GM12892 (cell line): ENCODE measurements at regions not wholly inside any gene's neighbourhood (a gene's known extent, or its start where the extent isn't known, plus 50 kb on each side); places are given as distances from the start of the nearest gene placed in this dataset.
"Not testable (repeated sequence)": the region's sequence is repeated elsewhere in the genome, so short reads cannot be mapped to it uniquely, and the experiment has no call there.

Experiments used
- DNase-seq: peaks from one replicate; pipeline ENCODE4 v3.0.0; 2011; ENCODE audit not compliant: insufficient read length
- FAIRE-seq: peaks from 2 replicates; lab custom pipeline; 2011; peaks lifted over from hg19 to GRCh38; lab: Jason Lieb, UNC
- POLR2A ChIP-seq: IDR thresholded peaks from 2 replicates; pipeline ENCODE4 v1.6.1; 2011; ENCODE audit warnings: low read depth, low read length, control low read depth
- POLR2AphosphoS5 ChIP-seq: IDR thresholded peaks from 2 replicates; pipeline ENCODE4 v1.6.1; 2011; ENCODE audit warnings: low read depth, low read length, control low read depth
- TAF1 ChIP-seq: IDR thresholded peaks from 2 replicates; pipeline ENCODE4 v1.6.1; 2011; ENCODE audit warnings: low read depth, mild to moderate bottlenecking, control low read depth, low read length, borderline replicate concordance

DNA sequence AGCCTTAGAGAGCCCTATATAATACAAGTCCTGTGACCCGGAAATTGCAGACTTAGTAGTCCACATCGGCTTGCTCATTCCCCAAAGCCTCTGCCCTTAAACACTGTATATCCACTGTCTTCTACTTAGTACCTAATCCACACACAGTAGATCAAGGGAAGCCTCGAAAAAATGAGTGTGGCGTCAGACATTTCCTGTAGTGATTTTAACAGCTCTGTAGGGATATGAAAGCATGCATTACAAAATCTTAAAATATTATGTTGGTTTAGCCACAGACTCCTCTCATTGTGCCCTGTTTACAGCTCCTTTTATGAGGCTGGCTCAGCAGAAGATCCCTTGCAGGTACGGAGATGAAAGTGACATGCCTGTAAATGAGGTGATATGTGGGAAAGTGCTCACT, 416.3 kb downstream of the LIG4 start:
- TF ChIP-seq POLR2AphosphoS5, result no peak
- TF ChIP-seq POLR2A, result no peak
- TF ChIP-seq TAF1, result no peak
- no peak for DNase-seq
- no peak for FAIRE-seq

DNA sequence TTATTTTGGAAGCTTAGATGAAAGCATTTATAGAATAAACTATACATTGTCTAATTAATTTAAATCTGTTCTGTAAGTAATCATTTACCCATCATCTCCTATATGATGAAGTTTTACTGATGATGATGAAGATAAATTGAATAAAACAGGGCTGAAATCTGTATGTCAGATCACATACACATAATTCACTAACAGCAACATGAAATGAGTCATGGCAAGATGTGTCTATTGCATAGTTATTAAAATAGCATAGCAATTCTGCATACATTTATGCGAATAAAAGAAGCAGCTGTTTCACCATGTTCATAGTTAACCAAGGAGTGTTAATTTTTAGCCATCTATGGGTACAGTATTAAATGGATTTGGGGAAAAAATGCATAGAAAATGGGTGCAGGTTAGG, 424.9 kb downstream of the LIG4 start:
- FAIRE-seq, result no peak
- no peak for DNase-seq
- no peak for TF ChIP-seq POLR2AphosphoS5
- TF ChIP-seq POLR2A, result no peak
- no peak for TF ChIP-seq TAF1

- TF ChIP-seq POLR2A, result no peak
- no peak for TF ChIP-seq POLR2AphosphoS5
- TF ChIP-seq TAF1, result no peak
- DNase-seq (no peak), FAIRE-seq (no peak)
These were observed 426.7 kb downstream of the LIG4 start for GRCh38 chr13:107788464-107789165.

DNA sequence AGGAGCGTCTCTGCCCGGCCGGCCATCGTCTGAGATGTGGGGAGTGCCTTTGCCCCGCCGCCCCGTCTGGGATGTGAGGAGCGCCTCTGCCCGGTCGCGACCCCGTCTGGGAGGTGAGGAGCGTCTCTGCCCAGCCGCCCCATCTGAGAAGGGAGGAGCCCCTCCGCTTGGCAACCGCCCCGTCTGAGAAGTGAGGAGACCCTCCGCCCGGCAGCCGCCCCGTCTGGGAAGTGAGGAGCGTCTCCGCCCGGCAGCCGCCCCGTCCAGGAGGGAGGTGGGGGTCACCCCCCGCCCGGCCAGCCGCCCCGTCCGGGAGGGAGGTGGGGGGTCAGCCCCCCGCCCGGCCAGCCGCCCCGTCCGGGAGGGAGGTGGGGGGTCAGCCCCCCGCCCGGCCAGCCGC, 432.7 kb downstream of the LIG4 start:
- DNase-seq, FAIRE-seq: not testable (repeated sequence)

DNA sequence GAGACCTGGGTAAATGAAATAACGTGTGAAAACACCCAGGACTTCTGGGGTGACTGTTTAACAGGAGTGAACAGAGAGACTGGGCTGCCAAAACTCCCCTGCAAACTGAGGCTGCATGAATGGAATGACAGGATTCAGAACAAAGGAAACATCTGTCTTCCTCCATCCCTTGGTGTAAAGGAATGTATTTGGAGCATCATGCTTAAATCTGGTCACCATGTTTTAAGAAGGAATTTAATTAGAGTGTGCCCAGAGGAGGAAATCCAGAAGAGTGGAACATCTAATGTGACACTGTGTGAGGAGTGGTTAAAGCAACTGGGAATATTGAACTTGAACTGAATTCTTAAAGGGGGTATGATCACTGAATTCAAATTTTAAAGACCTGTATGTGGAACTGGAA, 437.2 kb downstream of the LIG4 start:
- FAIRE-seq, result no peak
- TF ChIP-seq POLR2AphosphoS5 (no peak), POLR2A (no peak), TAF1 (no peak)
- no peak for DNase-seq

GRCh38 chr13:107770541-107770940, 444.8 kb downstream of the LIG4 start:
- TF ChIP-seq TAF1 (no peak), POLR2A (no peak), POLR2AphosphoS5 (no peak)
- FAIRE-seq, result no peak
- no peak for DNase-seq

GRCh38 chr13:107767119-107767518, 448.2 kb downstream of the LIG4 start:
- FAIRE-seq (no peak), DNase-seq (no peak)
- TF ChIP-seq POLR2A (no peak), POLR2AphosphoS5 (no peak), TAF1 (no peak)

DNA sequence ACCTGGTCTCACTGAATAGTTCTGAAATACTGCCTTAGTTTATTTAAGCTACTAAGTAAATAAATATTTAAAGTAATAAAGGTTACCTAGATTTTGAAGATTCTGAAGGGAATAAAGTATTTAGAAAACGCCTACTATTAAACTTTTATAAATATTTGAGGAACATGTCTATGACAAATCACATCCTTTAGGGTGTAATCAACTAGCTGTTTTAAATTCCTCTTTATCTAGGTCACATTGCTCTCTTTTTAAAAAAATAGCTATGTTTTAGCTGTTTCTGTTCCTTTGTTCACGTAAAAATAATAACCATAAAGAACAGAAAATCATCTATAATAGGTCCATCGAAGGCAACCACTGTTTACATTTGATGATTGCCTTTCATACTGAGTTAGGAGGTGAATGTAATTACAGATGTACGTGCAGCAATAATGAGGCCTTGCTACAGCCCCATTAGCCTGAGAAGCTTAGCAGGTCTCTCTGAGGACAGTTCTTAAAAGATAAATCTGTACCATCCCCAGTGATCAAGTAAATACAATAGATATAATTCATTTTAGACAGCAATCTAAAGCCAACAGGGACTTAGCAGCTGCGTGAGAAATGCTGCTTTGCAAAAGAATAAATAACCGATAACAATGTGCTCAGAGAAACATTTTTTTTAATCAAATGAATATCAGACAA, 449.5 kb downstream of the LIG4 start:
- DNase-seq, result no peak
- FAIRE-seq, result no peak
- TF ChIP-seq POLR2AphosphoS5, result no peak
- TF ChIP-seq TAF1, result no peak
- TF ChIP-seq POLR2A, result no peak

DNA sequence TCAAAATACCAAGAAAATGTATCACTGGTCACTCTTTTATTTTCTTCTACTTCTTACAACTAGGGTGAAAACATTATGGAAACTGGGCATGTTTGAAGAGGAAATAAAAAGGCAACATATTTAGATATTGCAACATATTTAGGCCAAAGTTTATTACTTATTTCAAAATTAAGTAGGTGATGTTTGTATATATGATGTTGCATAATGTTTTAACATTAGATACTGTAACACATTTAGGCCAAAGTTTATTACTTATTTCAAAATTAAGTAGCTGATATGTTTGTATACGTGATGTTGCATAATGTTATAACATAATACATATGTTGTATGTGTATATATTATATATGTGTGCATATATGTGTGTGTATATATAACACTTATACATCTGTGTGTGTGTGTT, 451.3 kb downstream of the LIG4 start:
- TF ChIP-seq POLR2A (no peak), TAF1 (no peak), POLR2AphosphoS5 (no peak)
- no peak for FAIRE-seq
- no peak for DNase-seq

- TF ChIP-seq POLR2A (no peak), TAF1 (no peak), POLR2AphosphoS5 (no peak)
- no peak for FAIRE-seq
- no peak for DNase-seq
These were observed 461.6 kb downstream of the LIG4 start for GRCh38 chr13:107753748-107754147.

DNA sequence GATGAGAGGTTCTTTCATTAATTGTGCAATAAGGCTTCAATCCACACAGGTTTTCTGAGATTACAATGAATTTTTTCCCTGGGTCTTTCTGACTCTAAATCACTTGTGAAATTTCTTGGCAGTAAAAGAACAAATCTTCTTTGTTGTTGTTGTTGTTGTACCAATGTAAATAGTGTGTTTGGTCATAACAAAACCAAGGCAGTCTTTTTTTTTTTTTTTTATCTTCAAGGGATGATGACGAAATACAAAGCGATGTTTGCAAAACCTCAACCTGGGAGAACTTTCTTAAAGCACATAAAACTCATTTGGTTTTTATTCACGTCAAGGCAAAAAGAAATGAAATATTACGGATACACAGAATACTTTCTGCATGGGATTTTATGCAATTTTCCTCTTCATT, 462.0 kb downstream of the LIG4 start:
- no peak for DNase-seq
- TF ChIP-seq POLR2A (no peak), POLR2AphosphoS5 (no peak), TAF1 (no peak)
- no peak for FAIRE-seq

DNA sequence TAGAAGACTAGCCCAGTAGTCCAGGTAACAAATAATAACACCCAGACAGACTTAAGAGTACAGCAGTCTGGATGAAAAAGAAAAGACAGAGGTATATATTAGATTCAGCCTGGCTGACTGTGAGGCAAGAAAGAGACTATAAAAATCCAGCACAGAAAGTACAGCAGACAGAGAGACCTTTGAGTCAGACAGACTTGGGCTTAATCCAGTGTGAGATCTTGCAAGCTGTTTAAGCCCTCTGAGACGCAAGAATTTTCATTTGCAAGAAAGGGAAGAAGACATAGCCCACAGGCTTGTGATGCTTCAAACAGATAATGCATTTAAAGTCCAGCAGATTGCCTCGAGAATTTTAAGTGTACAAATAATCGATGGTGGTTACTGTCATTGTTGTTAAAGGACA, 471.4 kb downstream of the LIG4 start:
- TF ChIP-seq TAF1 (no peak), POLR2AphosphoS5 (no peak), POLR2A (no peak)

More for the DNA sequence above, 471.4 kb downstream of the LIG4 start:
- FAIRE-seq, result no peak
- DNase-seq, result no peak
